ENCODE measurements at regions not wholly inside any gene's neighbourhood (a gene's known extent, or its start where the extent isn't known, plus 50 kb on each side); places are given as distances from the start of the nearest gene placed in this dataset.

DNA sequence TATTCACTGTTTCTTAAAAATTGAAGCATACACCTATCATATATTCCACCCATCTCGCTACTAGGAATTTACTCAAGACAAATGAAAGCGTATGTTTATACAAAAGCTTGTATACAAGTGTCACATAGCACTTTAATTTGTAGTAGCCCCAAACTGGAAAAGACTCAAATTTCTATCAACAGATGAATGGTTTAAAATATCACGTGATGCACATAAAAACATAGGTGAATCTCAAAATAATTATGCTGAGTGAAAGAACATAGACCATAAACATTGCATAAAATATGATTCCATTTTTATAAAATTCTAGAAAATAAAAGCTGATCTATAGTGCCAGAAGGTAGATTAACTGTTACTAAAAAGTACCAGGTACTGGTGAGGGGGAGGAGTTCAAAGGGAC lies 392.9 kb upstream of the LRATD1 start:
- TF ChIP-seq, protein P1, sequence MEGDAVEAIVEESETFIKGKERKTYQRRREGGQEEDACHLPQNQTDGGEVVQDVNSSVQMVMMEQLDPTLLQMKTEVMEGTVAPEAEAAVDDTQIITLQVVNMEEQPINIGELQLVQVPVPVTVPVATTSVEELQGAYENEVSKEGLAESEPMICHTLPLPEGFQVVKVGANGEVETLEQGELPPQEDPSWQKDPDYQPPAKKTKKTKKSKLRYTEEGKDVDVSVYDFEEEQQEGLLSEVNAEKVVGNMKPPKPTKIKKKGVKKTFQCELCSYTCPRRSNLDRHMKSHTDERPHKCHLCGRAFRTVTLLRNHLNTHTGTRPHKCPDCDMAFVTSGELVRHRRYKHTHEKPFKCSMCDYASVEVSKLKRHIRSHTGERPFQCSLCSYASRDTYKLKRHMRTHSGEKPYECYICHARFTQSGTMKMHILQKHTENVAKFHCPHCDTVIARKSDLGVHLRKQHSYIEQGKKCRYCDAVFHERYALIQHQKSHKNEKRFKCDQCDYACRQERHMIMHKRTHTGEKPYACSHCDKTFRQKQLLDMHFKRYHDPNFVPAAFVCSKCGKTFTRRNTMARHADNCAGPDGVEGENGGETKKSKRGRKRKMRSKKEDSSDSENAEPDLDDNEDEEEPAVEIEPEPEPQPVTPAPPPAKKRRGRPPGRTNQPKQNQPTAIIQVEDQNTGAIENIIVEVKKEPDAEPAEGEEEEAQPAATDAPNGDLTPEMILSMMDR (IDR thresholded peaks at IDR 0.05; ENCODE audit: insufficient read depth, low read depth, low read length, missing control alignments) = no peak
- DNase-seq (ENCODE audit: low read depth) = no peak
- no peak overlapping the region for H3K4me3 ChIP-seq (ENCODE audit: low read depth, low read length)

DNA sequence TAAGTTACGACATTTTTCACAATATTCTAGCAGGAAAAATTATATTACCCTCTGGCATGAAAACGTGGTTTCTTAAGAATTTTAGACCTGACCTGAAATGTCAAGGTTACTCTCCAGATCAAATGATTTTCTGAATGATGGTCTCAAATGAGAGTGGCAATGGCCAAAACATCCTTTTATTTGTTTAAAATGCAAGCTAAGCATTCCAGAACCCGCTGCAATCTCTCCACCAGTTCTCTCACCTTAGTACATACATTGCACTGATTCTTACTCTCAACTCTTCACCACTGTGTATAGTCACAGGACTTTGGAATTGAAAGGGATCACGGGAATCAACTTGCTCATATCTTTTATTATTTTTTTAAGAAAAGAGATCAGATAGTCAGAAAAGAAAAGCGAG lies 391.6 kb upstream of the LRATD1 start:
- no peak overlapping the region for H3K4me3 ChIP-seq (ENCODE audit: low read depth, low read length)
- no peak for DNase-seq (ENCODE audit: low read depth)
- TF ChIP-seq, protein P1 (IDR thresholded peaks at IDR 0.05; ENCODE audit: insufficient read depth, low read depth, low read length, missing control alignments) = no peak

DNA sequence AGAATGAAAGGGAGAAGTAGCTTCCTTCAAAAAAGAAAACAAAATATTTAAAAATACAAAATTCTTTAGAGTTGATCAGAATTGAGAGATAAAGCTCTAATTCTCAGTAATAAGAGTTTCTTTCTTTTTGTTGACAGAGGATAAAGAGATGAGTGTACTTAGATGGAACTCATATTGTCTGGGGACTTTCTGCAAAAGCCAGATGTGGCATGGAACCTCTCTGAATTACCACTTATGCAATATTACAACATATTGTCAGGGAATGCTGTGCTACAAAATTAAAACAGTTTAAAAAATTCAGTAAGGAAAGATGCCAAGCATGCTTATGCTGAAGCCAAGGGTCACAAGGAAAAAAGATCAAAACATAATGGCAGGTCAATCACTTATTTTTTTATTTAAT lies 386.6 kb upstream of the LRATD1 start:
- no peak for DNase-seq (ENCODE audit: low read depth)
- no peak overlapping the region for H3K4me3 ChIP-seq (ENCODE audit: low read depth, low read length)
- TF ChIP-seq, protein P1 (IDR thresholded peaks at IDR 0.05; ENCODE audit: insufficient read depth, low read depth, low read length, missing control alignments) = no peak

DNA sequence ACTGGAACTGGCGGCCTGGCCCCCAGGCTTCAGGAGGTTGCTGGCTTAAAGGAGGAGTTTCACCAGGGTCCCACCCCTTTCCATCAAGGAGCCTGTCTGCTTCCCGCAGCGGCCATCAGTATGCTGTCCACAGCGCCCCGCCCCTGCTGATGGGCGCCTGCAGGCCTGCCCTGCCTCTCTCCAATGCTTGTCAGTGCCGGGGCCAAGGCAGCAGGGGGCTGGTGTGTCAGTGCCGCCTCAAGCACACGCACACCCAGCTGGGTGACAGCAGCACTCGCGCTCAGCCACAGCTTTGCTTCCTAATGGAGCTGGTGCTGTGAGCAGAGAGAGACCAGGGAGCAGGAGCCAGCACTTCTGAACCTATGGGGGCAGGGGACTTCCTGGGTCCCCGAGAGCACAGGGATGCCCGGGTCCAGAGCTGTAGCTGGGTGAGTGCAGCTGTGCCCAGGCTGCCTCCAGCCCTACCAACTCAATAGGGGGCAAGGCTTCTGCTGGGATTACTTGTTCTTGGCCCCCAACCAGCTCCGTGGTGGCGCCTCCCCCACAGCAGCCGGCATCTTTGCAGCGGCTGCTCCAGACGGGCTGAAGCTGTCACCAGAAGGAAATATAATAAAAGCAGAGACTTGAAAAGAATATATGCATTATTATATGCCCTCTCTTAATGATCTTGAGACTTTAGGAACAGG lies 377.2 kb upstream of the LRATD1 start:
- DNase-seq (ENCODE audit: low read depth) = no peak
- TF ChIP-seq, protein P1 (IDR thresholded peaks at IDR 0.05; ENCODE audit: insufficient read depth, low read depth, low read length, missing control alignments) = no peak
- H3K4me3 ChIP-seq (ENCODE audit: low read depth, low read length) = no peak overlapping the region

DNA sequence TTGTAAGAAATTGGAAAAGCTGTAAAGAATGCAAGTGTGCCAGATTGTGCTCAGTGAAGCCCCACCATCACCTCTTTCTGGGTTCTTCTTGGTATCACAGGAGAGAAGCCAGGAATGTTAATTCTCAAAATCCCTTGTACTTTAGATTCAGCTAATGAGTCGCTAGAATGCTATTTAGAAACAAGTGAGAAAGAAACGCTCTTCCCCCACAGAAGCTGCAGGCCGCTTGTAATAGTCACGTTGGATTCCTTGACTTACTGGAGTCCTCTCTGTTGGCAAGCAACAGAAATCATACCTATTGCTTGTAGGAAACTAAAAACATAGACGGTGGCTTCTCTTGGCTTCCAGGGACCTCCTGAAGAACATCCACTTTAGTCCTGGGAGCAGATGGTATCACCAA lies 375.6 kb upstream of the LRATD1 start:
- DNase-seq (ENCODE audit: low read depth) = no peak
- no peak overlapping the region for H3K4me3 ChIP-seq (ENCODE audit: low read depth, low read length)
- TF ChIP-seq, protein P1 (IDR thresholded peaks at IDR 0.05; ENCODE audit: insufficient read depth, low read depth, low read length, missing control alignments) = no peak

DNA sequence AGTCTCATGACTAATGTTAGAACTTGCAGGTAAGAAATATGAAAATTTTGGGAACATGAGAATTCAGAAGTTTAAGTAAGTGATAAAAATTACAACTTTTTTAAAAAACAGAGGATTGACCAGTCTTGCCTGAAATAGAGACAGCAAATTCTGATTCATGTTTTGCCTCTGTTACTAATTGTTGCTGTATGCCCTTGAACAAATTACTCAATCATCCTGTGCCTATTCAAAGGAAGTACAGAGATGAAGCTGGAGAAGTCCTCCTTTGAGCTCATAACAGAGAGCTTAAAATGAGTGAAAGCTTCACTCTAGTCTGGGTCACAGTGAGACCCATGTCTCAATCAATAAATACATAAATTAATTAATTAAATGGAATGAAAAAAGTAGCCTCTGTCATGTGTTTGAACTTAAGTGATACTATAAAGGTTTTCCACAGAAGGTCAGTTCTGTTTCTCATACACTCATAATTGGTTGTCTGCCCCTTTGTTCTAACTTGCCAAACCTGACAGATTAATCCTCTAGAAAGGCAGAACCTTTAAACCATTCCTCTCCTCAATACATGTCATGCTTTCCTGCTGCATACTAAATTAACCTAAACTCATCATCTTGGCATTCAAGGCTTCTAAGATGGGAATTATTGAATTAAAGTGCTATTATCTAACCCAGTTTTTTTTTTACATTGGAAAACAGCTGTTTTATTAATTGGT lies 374.6 kb upstream of the LRATD1 start:
- H3K4me3 ChIP-seq (ENCODE audit: low read depth, low read length) = no peak overlapping the region
- TF ChIP-seq, protein P1 (IDR thresholded peaks at IDR 0.05; ENCODE audit: insufficient read depth, low read depth, low read length, missing control alignments) = no peak
- DNase-seq (ENCODE audit: low read depth) = no peak
